ENCODE measurements at regions not wholly inside any gene's neighbourhood (a gene's known extent, or its start where the extent isn't known, plus 50 kb on each side); places are given as distances from the start of the nearest gene placed in this dataset.

DNA sequence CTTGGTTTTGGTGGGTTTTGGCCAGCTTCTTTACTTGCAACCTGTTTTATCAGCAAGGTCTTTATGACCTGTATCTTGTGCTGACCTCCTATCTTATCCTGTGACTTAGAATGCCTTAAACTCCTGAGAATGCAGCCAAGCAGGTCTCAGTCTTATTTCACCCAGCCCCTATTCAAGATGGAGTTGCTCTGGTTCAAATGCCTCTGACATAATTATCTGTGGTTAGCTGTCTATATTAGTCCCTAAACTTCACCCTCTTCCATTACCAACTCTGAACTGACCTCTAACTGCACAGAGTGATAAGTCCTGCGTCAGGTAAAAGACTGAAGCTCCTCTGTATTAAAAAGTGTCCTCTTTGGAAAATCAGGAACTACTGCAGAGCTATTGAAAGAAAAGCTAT, 61.9 kb upstream of the CD96 start:
- TF ChIP-seq ZNF76 (tag by site-specific recombination; IDR thresholded peaks at IDR 0.05; ENCODE audit: borderline replicate concordance, low read depth) (no peak), ZNF157 (tag by site-specific recombination; IDR thresholded peaks at IDR 0.05) (no peak)
- TF ChIP-seq, protein P1, sequence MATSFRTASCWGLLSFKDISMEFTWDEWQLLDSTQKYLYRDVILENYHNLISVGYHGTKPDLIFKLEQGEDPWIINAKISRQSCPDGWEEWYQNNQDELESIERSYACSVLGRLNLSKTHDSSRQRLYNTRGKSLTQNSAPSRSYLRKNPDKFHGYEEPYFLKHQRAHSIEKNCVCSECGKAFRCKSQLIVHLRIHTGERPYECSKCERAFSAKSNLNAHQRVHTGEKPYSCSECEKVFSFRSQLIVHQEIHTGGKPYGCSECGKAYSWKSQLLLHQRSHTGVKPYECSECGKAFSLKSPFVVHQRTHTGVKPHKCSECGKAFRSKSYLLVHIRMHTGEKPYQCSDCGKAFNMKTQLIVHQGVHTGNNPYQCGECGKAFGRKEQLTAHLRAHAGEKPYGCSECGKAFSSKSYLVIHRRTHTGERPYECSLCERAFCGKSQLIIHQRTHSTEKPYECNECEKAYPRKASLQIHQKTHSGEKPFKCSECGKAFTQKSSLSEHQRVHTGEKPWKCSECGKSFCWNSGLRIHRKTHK (tag by site-specific recombination; IDR thresholded peaks at IDR 0.05) = no peak
- TF ChIP-seq, protein P2, sequence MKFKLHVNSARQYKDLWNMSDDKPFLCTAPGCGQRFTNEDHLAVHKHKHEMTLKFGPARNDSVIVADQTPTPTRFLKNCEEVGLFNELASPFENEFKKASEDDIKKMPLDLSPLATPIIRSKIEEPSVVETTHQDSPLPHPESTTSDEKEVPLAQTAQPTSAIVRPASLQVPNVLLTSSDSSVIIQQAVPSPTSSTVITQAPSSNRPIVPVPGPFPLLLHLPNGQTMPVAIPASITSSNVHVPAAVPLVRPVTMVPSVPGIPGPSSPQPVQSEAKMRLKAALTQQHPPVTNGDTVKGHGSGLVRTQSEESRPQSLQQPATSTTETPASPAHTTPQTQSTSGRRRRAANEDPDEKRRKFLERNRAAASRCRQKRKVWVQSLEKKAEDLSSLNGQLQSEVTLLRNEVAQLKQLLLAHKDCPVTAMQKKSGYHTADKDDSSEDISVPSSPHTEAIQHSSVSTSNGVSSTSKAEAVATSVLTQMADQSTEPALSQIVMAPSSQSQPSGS (tag by site-specific recombination; IDR thresholded peaks at IDR 0.05; ENCODE audit: low read depth) = no peak

All from HEK293 (cell line).